HEK293T (cell line): ENCODE measurements at regions not wholly inside any gene's neighbourhood (a gene's known extent, or its start where the extent isn't known, plus 50 kb on each side); places are given as distances from the start of the nearest gene placed in this dataset.

Experiments used
- ARNT ChIP-seq: fragments of 450-650 bp; IDR thresholded peaks from 2 replicates; pipeline ENCODE4 v1.6.1; 2017; ENCODE audit warnings: mild to moderate bottlenecking
- BHLHE40 ChIP-seq: fragments of 450-650 bp; IDR thresholded peaks from 2 replicates; pipeline ENCODE4 v1.6.1; 2016; ENCODE audit warnings: mild to moderate bottlenecking, moderate library complexity, borderline replicate concordance
- FOXK2 ChIP-seq: fragments of 450-650 bp; IDR thresholded peaks from 2 replicates; pipeline ENCODE4 v1.6.1; 2016; ENCODE audit warnings: mild to moderate bottlenecking
- FOXM1 ChIP-seq: fragments of 450-650 bp; IDR thresholded peaks from 2 replicates; pipeline ENCODE4 v1.6.1; 2017; ENCODE audit warnings: mild to moderate bottlenecking, borderline replicate concordance
- NFRKB ChIP-seq: fragments of 450-650 bp; IDR thresholded peaks from 2 replicates; pipeline ENCODE4 v1.6.1; 2016; ENCODE audit warnings: mild to moderate bottlenecking, moderate library complexity
- SP1 ChIP-seq: fragments of 450-650 bp; IDR thresholded peaks from 2 replicates; pipeline ENCODE4 v1.6.1; 2017
- TARDBP ChIP-seq: fragments of 450-650 bp; IDR thresholded peaks from 2 replicates; pipeline ENCODE4 v1.6.1; 2016
- TF ChIP-seq, protein P1 (sequence below): fragments of 450-650 bp; IDR thresholded peaks from 2 replicates; pipeline ENCODE4 v1.6.1; 2016

DNA sequence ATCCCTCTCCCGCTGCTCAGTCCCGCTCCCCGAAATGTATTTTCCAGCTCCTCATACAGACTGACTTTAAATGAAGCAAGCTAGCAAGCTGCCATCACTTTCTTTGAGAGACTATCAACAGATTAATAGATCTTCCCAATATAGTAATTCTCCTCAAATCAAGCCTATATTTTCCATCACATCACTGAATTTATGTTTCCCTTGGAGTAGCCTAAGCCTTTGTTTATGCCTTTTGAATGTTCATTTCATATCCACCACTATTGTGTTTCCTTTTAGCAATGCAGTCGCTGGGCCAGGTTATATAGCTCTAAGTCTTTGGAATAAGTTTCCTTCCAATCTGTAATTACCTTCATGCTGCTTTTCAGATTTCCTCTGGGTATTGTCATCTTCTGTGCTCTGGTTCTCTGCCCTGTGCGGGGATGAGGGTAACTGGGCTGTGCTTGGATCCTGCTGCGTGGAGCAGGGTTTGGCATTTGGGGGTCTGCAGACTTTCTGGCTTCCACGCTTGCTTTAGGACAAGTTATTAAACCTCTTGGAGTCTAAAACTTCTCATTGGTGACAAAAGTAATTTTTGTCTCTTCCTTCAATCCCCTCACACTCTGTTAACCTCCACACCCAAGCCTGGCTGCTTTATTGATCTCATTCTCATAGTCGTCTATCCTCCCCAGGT lies 256.9 kb downstream of the DLEU7 start:
- TF ChIP-seq ARNT (no peak), NFRKB (no peak), BHLHE40 (no peak), TARDBP (no peak), FOXM1 (no peak), SP1 (no peak), FOXK2 (no peak)
- TF ChIP-seq, protein P1, sequence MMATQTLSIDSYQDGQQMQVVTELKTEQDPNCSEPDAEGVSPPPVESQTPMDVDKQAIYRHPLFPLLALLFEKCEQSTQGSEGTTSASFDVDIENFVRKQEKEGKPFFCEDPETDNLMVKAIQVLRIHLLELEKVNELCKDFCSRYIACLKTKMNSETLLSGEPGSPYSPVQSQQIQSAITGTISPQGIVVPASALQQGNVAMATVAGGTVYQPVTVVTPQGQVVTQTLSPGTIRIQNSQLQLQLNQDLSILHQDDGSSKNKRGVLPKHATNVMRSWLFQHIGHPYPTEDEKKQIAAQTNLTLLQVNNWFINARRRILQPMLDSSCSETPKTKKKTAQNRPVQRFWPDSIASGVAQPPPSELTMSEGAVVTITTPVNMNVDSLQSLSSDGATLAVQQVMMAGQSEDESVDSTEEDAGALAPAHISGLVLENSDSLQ, result no peak
